BLaER1 treated with 17β-estradiol and CSF1 and Interleukin-3, amounts not matched to agents 10 nM and 100 nM (cell line): ENCODE measurements at regions not wholly inside any gene's neighbourhood (a gene's known extent, or its start where the extent isn't known, plus 50 kb on each side); places are given as distances from the start of the nearest gene placed in this dataset.
A peak's percentile ranks its signal among the peaks of the same experiment; 100 is the strongest.

ENCODE experiments used
- H3K27ac ChIP-seq, 11 experiments: shearing (Covaris generic); formaldehyde crosslinking; 2 replicates each; pipeline ENCODE4 v1.8.1; 2022
- H3K27me3 ChIP-seq, 11 experiments: shearing (Covaris generic); formaldehyde crosslinking; 2 replicates each; pipeline ENCODE4 v1.8.1; 2022
- H3K36me3 ChIP-seq, 11 experiments: shearing (Covaris generic); formaldehyde crosslinking; 2 replicates each; pipeline ENCODE4 v1.8.1; 2022
- H3K4me1 ChIP-seq, 10 experiments: shearing (Covaris generic); formaldehyde crosslinking; 2 replicates each; pipeline ENCODE4 v1.8.1; 2022
- H3K4me2 ChIP-seq, 11 experiments: shearing (Covaris generic); formaldehyde crosslinking; 2 replicates each; pipeline ENCODE4 v1.8.1; 2022
- H3K4me3 ChIP-seq, 10 experiments: shearing (Covaris generic); formaldehyde crosslinking; 2 replicates each; pipeline ENCODE4 v1.8.1; 2022
- H3K9ac ChIP-seq, 11 experiments: shearing (Covaris generic); formaldehyde crosslinking; 2 replicates each; pipeline ENCODE4 v1.8.1; 2022
- H3K9me3 ChIP-seq, 11 experiments: shearing (Covaris generic); formaldehyde crosslinking; replicated peaks in 1 of 11; 2 replicates each; pipeline ENCODE4 v1.8.1; 2022
- H4K20me1 ChIP-seq, 11 experiments: shearing (Covaris generic); formaldehyde crosslinking; 2 replicates each; pipeline ENCODE4 v1.8.1; 2022
- Cebpa-rat ChIP-seq, 11 experiments: shearing (Covaris generic); IDR thresholded peaks; 2 replicates each; pipeline ENCODE4 v1.8.1; 2022

DNA sequence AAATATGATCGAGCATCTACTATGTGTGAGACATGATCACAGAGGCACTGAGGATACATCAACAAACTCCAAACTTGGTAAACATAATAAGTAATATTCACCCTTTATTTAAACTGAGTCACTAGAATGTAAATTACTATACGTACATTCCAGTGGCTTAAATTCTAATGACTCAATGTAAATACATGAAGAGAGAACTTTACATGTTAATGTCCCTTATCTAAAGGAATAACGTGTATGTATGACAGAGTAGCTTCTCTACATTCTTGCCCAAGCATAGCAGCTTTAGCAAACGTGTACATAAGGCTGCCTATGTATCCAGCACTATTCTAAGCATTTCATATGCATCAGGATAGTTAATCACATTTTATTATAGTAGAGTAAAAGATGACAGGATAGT is 111.8 kb upstream of the CYYR1 start:
- Histone ChIP-seq H3K36me3 (no peaks in the 10 kb centered on the region), H4K20me1 (no peaks in the 10 kb centered on the region), H3K27ac (no peak overlapping the region), H3K9me3 (peaks cover 5 to 20% (median 11%) of the 10 kb centered on the region in 11 experiments), H3K9ac (no peak overlapping the region), H3K4me1 (peaks cover 0 to 6% (median 3%) of the 10 kb centered on the region in 10 experiments; a peak in 5 of 20 replicates), H3K4me3 (no peak overlapping the region), H3K4me2 (no peak overlapping the region), H3K27me3 (no peaks in the 10 kb centered on the region)
- TF ChIP-seq Cebpa-rat (IDR thresholded peaks at IDR 0.05), result no peak

DNA sequence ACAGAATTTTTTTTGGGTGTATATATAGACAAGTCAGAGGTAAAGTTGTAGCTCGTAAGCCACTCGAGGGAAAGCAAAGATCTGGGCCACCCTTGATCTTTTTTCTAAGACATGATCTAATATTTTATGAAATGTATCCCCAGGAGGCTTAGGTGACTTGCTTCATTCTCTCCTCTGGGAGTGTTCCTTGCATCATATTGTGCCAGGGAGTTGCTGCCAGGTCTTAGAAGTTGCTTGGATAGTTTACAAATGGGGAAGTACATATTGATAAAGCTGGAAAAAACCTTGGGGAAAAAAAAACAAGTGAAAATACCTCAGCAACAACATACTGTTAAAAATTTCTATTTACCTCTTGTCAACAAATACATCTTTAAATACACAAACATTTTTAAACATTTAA is 110.9 kb upstream of the CYYR1 start:
- peaks cover 0 to 11% (median 2%) of the 10 kb centered on the region in 11 experiments; a peak in 13 of 22 replicates for H3K9me3 ChIP-seq
- TF ChIP-seq Cebpa-rat (IDR thresholded peaks at IDR 0.05), result no peak
- H3K4me3 ChIP-seq, result no peak overlapping the region
- no peak overlapping the region for H3K27ac ChIP-seq
- H3K9ac ChIP-seq, result no peak overlapping the region
- H3K4me2 ChIP-seq, result no peak overlapping the region
- H3K36me3 ChIP-seq, result no peaks in the 10 kb centered on the region
- H4K20me1 ChIP-seq, result no peaks in the 10 kb centered on the region
- no peaks in the 10 kb centered on the region for H3K27me3 ChIP-seq
- peaks cover 0 to 6% (median 3%) of the 10 kb centered on the region in 10 experiments; a peak in 5 of 20 replicates for H3K4me1 ChIP-seq

- H3K36me3 ChIP-seq, result no peaks in the 10 kb centered on the region
- H3K4me2 ChIP-seq, result no peak overlapping the region
- no peak overlapping the region for H3K9ac ChIP-seq
- H3K9me3 ChIP-seq, result no peaks in the 10 kb centered on the region
- no peak for TF ChIP-seq Cebpa-rat (IDR thresholded peaks at IDR 0.05)
- H3K27ac ChIP-seq, result no peak overlapping the region
- H3K4me3 ChIP-seq, result no peak overlapping the region
- H3K4me1 ChIP-seq, result no peaks in the 10 kb centered on the region
- H3K27me3 ChIP-seq, result no peaks in the 10 kb centered on the region
- no peaks in the 10 kb centered on the region for H4K20me1 ChIP-seq
Measured at GRCh38 chr21:26679284-26679683, 106.2 kb upstream of the CYYR1 start.

DNA sequence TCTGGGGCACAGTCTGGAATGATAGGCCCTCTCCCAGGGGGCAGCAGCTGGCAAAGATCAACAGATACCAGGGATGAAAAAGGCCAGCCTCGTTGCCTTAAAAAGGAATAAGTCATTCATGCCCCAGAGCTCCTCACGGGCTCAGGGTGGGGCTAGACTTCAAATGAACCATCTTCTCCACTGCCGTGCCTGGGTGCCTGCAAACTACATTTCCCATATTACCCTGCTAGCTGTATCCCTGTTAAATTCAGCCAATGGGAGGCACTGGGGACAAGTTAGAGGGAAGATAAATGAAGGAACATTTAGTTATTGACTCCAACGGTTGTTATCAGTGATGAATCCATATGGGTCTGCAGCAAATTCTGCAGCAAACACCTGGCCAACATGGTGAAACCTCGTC is 101.2 kb upstream of the CYYR1 start:
- Histone ChIP-seq H3K9ac (no peak overlapping the region), H3K27me3 (no peaks in the 10 kb centered on the region), H3K4me1 (no peaks in the 10 kb centered on the region), H3K9me3 (peaks cover 0 to 12% (median 3%) of the 10 kb centered on the region in 11 experiments; a peak in 7 of 22 replicates), H3K27ac (no peak overlapping the region), H3K36me3 (no peaks in the 10 kb centered on the region), H4K20me1 (no peaks in the 10 kb centered on the region), H3K4me3 (no peak overlapping the region), H3K4me2 (no peak overlapping the region)
- no peak for TF ChIP-seq Cebpa-rat (IDR thresholded peaks at IDR 0.05)

- H3K27me3 ChIP-seq, result no peaks in the 10 kb centered on the region
- H3K4me3 ChIP-seq, result no peak overlapping the region
- no peak overlapping the region for H3K4me2 ChIP-seq
- no peaks in the 10 kb centered on the region for H3K4me1 ChIP-seq
- H3K9ac ChIP-seq, result no peak overlapping the region
- no peak for TF ChIP-seq Cebpa-rat (IDR thresholded peaks at IDR 0.05)
- H3K27ac ChIP-seq, result no peak overlapping the region
- no peaks in the 10 kb centered on the region for H4K20me1 ChIP-seq
- peaks cover 0 to 25% (median 13%) of the 10 kb centered on the region in 11 experiments; a peak in 14 of 22 replicates for H3K9me3 ChIP-seq
- no peaks in the 10 kb centered on the region for H3K36me3 ChIP-seq
Measured at GRCh38 chr21:26669215-26669764, 96.2 kb upstream of the CYYR1 start.

DNA sequence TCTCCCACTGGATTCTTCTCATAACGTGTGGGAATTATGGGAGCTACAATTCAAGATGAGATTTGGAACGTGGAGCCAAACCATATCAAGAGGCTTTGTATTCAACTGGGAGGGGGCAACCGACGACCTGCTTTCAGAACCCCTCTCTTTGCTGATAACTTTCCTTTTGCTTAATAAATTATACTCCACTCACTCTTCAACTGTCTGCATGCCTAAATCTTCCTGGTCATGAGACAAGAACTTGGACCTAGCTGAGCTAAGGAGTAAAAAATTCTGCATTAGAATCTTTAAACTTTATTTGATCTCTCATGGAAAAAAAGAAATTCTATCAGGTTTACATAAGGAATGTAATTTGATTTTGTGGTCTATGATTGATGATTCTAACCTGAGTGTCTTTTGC is 86.7 kb upstream of the CYYR1 start:
- H3K4me3 ChIP-seq, result no peak overlapping the region
- H3K27ac ChIP-seq, result peak overlapping the region in 1 of 11 experiments; percentile 25; a peak in 1 of 22 replicates
- H4K20me1 ChIP-seq, result no peaks in the 10 kb centered on the region
- peaks cover 17 to 33% (median 23%) of the 10 kb centered on the region in 11 experiments for H3K9me3 ChIP-seq
- no peak overlapping the region for H3K4me2 ChIP-seq
- no peaks in the 10 kb centered on the region for H3K36me3 ChIP-seq
- H3K4me1 ChIP-seq, result 0 out of 20 replicates have a peak, but pooled peaks cover 0 to 7% (median 0%) of the 10 kb centered on the region in 10 experiments
- no peak for TF ChIP-seq Cebpa-rat (IDR thresholded peaks at IDR 0.05)
- H3K27me3 ChIP-seq, result no peaks in the 10 kb centered on the region
- H3K9ac ChIP-seq, result no peak overlapping the region

- no peaks in the 10 kb centered on the region for H3K36me3 ChIP-seq
- H3K4me1 ChIP-seq, result 0 out of 20 replicates have a peak, but pooled peaks cover 0 to 7% (median 0%) of the 10 kb centered on the region in 10 experiments
- no peaks in the 10 kb centered on the region for H4K20me1 ChIP-seq
- peak overlapping the region in 1 of 11 experiments; percentile 25; a peak in 1 of 22 replicates for H3K27ac ChIP-seq
- H3K9ac ChIP-seq, result no peak overlapping the region
- H3K4me2 ChIP-seq, result peak overlapping the region in 1 of 11 experiments; percentile 25; a peak in 1 of 22 replicates
- H3K4me3 ChIP-seq, result no peak overlapping the region
- H3K27me3 ChIP-seq, result no peaks in the 10 kb centered on the region
- peak in 1 of 11 experiments; percentile 33; a peak in 1 of 22 replicates for TF ChIP-seq Cebpa-rat (IDR thresholded peaks at IDR 0.05)
- H3K9me3 ChIP-seq, result peaks cover 17 to 28% (median 21%) of the 10 kb centered on the region in 11 experiments
Measured at GRCh38 chr21:26659182-26659581, 86.1 kb upstream of the CYYR1 start.

- 0 out of 20 replicates have a peak, but pooled peaks cover 0 to 7% (median 0%) of the 10 kb centered on the region in 10 experiments for H3K4me1 ChIP-seq
- H4K20me1 ChIP-seq, result no peaks in the 10 kb centered on the region
- H3K4me2 ChIP-seq, result no peak overlapping the region
- no peak overlapping the region for H3K9ac ChIP-seq
- H3K27me3 ChIP-seq, result no peaks in the 10 kb centered on the region
- no peak overlapping the region for H3K27ac ChIP-seq
- TF ChIP-seq Cebpa-rat (IDR thresholded peaks at IDR 0.05), result no peak
- no peak overlapping the region for H3K4me3 ChIP-seq
- H3K36me3 ChIP-seq, result no peaks in the 10 kb centered on the region
- peaks cover 13 to 17% (median 15%) of the 10 kb centered on the region in 11 experiments for H3K9me3 ChIP-seq
Measured at GRCh38 chr21:26655460-26655859, 82.4 kb upstream of the CYYR1 start.

GRCh38 chr21:26653430-26653829 is 80.3 kb upstream of the CYYR1 start:
- Histone ChIP-seq H3K4me1 (no peaks in the 10 kb centered on the region), H3K9me3 (no peaks in the 10 kb centered on the region), H3K36me3 (no peaks in the 10 kb centered on the region), H3K4me3 (no peak overlapping the region), H3K27ac (no peak overlapping the region), H4K20me1 (no peaks in the 10 kb centered on the region), H3K4me2 (no peak overlapping the region), H3K27me3 (no peaks in the 10 kb centered on the region), H3K9ac (no peak overlapping the region)
- TF ChIP-seq Cebpa-rat (IDR thresholded peaks at IDR 0.05), result no peak

GRCh38 chr21:26652854-26653253 is 79.8 kb upstream of the CYYR1 start:
- H3K9me3 ChIP-seq, result no peaks in the 10 kb centered on the region
- H3K27me3 ChIP-seq, result no peaks in the 10 kb centered on the region
- H3K4me1 ChIP-seq, result no peaks in the 10 kb centered on the region
- H4K20me1 ChIP-seq, result no peaks in the 10 kb centered on the region
- no peak overlapping the region for H3K4me3 ChIP-seq
- no peak for TF ChIP-seq Cebpa-rat (IDR thresholded peaks at IDR 0.05)
- H3K9ac ChIP-seq, result no peak overlapping the region
- H3K27ac ChIP-seq, result no peak overlapping the region
- H3K4me2 ChIP-seq, result no peak overlapping the region
- no peaks in the 10 kb centered on the region for H3K36me3 ChIP-seq
